Psoas muscle (tissue), 7 donors: ENCODE measurements at regions not wholly inside any gene's neighbourhood (a gene's known extent, or its start where the extent isn't known, plus 50 kb on each side); places are given as distances from the start of the nearest gene placed in this dataset.

Source experiments
- ATAC-seq, 4 donors: fragments of 200-7000 bp; cut with Tn5 transposase; one replicate each; pipeline ENCODE4 v1.9.1; 2020; ENCODE audit warnings: moderate library complexity in 3 of 4, mild to moderate bottlenecking in 2 of 4
- DNase-seq, 2 donors: peaks; one replicate each; pipeline ENCODE4 v3.0.0-alpha.2; 2020
- H3K27ac ChIP-seq: fragments of 200-600 bp; one replicate; pipeline ENCODE4 v1.8.0; 2022
- H3K27me3 ChIP-seq, 3 donors: fragments of 200-600 bp in 1 of 3; one replicate each; pipeline versions ENCODE4 v1.6.1 to v1.8.0; 2013 to 2022; ENCODE audit warnings: low read length in 2 of 3, mild to moderate bottlenecking in 2 of 3, moderate library complexity in 1 of 3; ENCODE audit not compliant: insufficient read depth in 3 of 3
- H3K36me3 ChIP-seq, 2 donors: fragments of 200-600 bp in 1 of 2; one replicate each; pipeline versions ENCODE4 v1.6.1 to v1.8.0; 2013 to 2022; ENCODE audit warnings: low read depth in 1 of 2, mild to moderate bottlenecking in 1 of 2, moderate library complexity in 1 of 2; ENCODE audit not compliant: insufficient read depth in 1 of 2
- H3K4me1 ChIP-seq: fragments of 200-600 bp; one replicate; pipeline ENCODE4 v1.8.0; 2022
- H3K4me3 ChIP-seq: fragments of 200-600 bp; one replicate; pipeline ENCODE4 v1.8.0; 2022; ENCODE audit warnings: mild to moderate bottlenecking
- H3K9me3 ChIP-seq: fragments of 200-600 bp; one replicate; pipeline ENCODE4 v1.8.0; 2022
- CTCF ChIP-seq: fragments of 200-600 bp; IDR thresholded peaks from one replicate; pipeline ENCODE4 v1.8.0; 2022; ENCODE audit warnings: antibody characterized with exemption
- WGBS, 3 donors: extraction: QIAGEN DNeasy Blood & Tissue Kit; methylation state at CpG; one replicate each; pipeline versions ENCODE4 v1.1.6 to v1.1.7; 2013; 5-methylcytosine and 5-hydroxymethylcytosine counted together
- intact Hi-C, 2 donors: fragments of 100-400 bp; cut with DNase I; formaldehyde crosslinking; loops; one replicate each; pipeline versions ENCODE4 v1.11.0 to v1.14.2; 2022
- donor health status: healthy with polysubstance abuse.
- donor health status: DM: no; HTN: no; CAD: no; lungs with moderate emphysema.
- donor health status: Bipolar disorder and iron deficiency.
- donor health status: healthy.
- donor health status: DM: yes; HTN: yes; CAD: no.
- donor health status: DM: no; HTN: no; CAD: no.
- donor health status: DM: yes; HTN: yes; CAD: no.

- H3K4me1 ChIP-seq, result no peaks in the 10 kb centered on the region
- no peak for DNase-seq
- intact Hi-C loops, result no loop called here
- H3K4me3 ChIP-seq, result no peak overlapping the region
- no peak for ATAC-seq
- H3K9me3 ChIP-seq, result no peaks in the 10 kb centered on the region
- WGBS, 3 donors, result 79 to 85% (median 83%) methylated on average over 5 of the region's 5 CpGs
- H3K36me3 ChIP-seq, result no peaks in the 10 kb centered on the region
- no peaks in the 10 kb centered on the region for H3K27me3 ChIP-seq
- H3K27ac ChIP-seq, result no peak overlapping the region
- TF ChIP-seq CTCF, result no peak
Observed at GRCh38 chr10:107807836-107808235, 643.3 kb upstream of the SORCS1 start.

GRCh38 chr10:107806026-107806425, 641.5 kb upstream of the SORCS1 start:
- Histone ChIP-seq H3K27ac (no peak overlapping the region), H3K4me3 (no peak overlapping the region), H3K27me3 (no peaks in the 10 kb centered on the region), H3K4me1 (no peaks in the 10 kb centered on the region), H3K36me3 (no peaks in the 10 kb centered on the region), H3K9me3 (no peaks in the 10 kb centered on the region)
- no peak for TF ChIP-seq CTCF
- ATAC-seq (no peak), DNase-seq (no peak)
- intact Hi-C loops, result no loop called here
- WGBS, 3 donors, result 89 to 93% (median 91%) methylated on average over 1 of the region's 1 CpG

GRCh38 chr10:107803546-107803945, 639.0 kb upstream of the SORCS1 start:
- H3K4me3 ChIP-seq, result no peak overlapping the region
- no peaks in the 10 kb centered on the region for H3K27me3 ChIP-seq
- H3K27ac ChIP-seq, result no peak overlapping the region
- 32 to 61% (median 42%) methylated on average over 4 of the region's 4 CpGs for WGBS, 3 donors
- H3K36me3 ChIP-seq, result no peaks in the 10 kb centered on the region
- H3K4me1 ChIP-seq, result no peaks in the 10 kb centered on the region
- H3K9me3 ChIP-seq, result no peaks in the 10 kb centered on the region
- DNase-seq (no peak), ATAC-seq (no peak)
- no peak for TF ChIP-seq CTCF
- intact Hi-C loops, result no loop called here

GRCh38 chr10:107800061-107800460, 635.6 kb upstream of the SORCS1 start:
- intact Hi-C loops, result no loop called here
- no peaks in the 10 kb centered on the region for H3K27me3 ChIP-seq
- no peak for ATAC-seq
- no peak for DNase-seq
- WGBS, 3 donors, result 34 to 42% (median 42%) methylated on average over 1 of the region's 1 CpG
- no peaks in the 10 kb centered on the region for H3K9me3 ChIP-seq
- no peak overlapping the region for H3K4me3 ChIP-seq
- H3K4me1 ChIP-seq, result no peaks in the 10 kb centered on the region
- TF ChIP-seq CTCF, result no peak
- H3K27ac ChIP-seq, result no peak overlapping the region
- H3K36me3 ChIP-seq, result no peaks in the 10 kb centered on the region

GRCh38 chr10:107790271-107790670, 625.8 kb upstream of the SORCS1 start:
- no peak for TF ChIP-seq CTCF
- intact Hi-C loops, result no loop called here
- no peak overlapping the region for H3K27ac ChIP-seq
- H3K27me3 ChIP-seq, result no peaks in the 10 kb centered on the region
- 54 to 88% (median 84%) methylated on average over 1 of the region's 1 CpG for WGBS, 3 donors
- no peaks in the 10 kb centered on the region for H3K36me3 ChIP-seq
- no peaks in the 10 kb centered on the region for H3K4me1 ChIP-seq
- no peaks in the 10 kb centered on the region for H3K9me3 ChIP-seq
- H3K4me3 ChIP-seq, result no peak overlapping the region
- DNase-seq, result no peak
- no peak for ATAC-seq
